ENCODE measurements at regions not wholly inside any gene's neighbourhood (a gene's known extent, or its start where the extent isn't known, plus 50 kb on each side); places are given as distances from the start of the nearest gene placed in this dataset.
A peak's percentile ranks its signal among the peaks of the same experiment; 100 is the strongest.

DNA sequence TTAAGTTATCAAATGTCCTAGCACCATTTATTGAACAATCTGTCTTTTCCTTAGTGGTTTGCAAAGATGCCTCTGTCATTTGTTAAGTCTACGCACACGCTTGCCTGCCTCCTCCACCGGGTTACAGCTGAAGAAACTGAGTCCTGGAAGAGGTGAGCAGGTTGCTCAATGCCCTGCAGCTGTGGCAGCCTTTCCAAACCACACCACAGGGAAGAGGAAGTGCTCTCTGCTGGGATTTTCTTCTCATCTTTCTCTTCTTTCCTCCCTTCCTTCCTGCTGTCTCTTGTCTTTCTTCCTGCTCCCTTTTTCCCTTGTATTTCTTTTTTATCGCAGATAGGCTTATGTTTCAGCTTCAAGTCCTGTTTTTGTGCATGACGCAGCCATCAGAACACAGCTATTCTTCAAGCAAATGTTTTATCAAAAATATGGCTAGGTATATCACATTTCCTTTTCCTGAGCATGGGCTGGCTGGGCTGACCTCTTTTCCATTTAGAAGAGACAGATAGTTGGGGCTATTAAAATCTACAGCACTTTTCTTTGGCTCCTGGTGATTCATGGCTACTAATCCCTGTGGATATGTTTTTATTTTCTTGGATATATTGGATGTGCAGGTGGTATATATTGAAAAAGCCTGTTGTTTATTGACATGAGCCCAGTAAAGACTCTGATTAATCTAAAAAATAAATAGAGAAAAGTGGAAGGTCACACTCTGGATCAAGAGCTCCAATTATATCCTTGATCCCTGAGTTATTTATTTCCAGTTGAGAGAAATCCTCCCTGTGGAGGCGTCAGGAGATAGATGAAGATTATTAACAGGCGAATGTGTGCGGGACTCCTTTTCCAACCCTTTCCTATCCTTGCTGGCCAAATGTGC lies 214.6 kb downstream of the TSN start:
- WGBS, 3 donors: 53 to 61% (median 60%) methylated on average over 8 of the region's 8 CpGs
- no peaks in the 10 kb centered on the region for H3K36me3 ChIP-seq
- peak overlapping the region in 1 of 2 donors; percentile 55 for H3K27ac ChIP-seq
- DNase-seq: no peak
- H3K27me3 ChIP-seq: no peaks in the 10 kb centered on the region
- peaks cover 10% of the 10 kb centered on the region for H3K4me1 ChIP-seq (ENCODE audit: insufficient read depth)
- intact Hi-C loops (cut with DNase I): no loop called here
- H3K4me3 ChIP-seq: no peak overlapping the region
- H3K9me3 ChIP-seq: no peaks in the 10 kb centered on the region
- no peak for TF ChIP-seq POLR2A (IDR thresholded peaks at IDR 0.05)
- TF ChIP-seq, protein P1, sequence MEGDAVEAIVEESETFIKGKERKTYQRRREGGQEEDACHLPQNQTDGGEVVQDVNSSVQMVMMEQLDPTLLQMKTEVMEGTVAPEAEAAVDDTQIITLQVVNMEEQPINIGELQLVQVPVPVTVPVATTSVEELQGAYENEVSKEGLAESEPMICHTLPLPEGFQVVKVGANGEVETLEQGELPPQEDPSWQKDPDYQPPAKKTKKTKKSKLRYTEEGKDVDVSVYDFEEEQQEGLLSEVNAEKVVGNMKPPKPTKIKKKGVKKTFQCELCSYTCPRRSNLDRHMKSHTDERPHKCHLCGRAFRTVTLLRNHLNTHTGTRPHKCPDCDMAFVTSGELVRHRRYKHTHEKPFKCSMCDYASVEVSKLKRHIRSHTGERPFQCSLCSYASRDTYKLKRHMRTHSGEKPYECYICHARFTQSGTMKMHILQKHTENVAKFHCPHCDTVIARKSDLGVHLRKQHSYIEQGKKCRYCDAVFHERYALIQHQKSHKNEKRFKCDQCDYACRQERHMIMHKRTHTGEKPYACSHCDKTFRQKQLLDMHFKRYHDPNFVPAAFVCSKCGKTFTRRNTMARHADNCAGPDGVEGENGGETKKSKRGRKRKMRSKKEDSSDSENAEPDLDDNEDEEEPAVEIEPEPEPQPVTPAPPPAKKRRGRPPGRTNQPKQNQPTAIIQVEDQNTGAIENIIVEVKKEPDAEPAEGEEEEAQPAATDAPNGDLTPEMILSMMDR (IDR thresholded peaks at IDR 0.05): no peak
- TF ChIP-seq EP300 (IDR thresholded peaks at IDR 0.05): no peak

DNA sequence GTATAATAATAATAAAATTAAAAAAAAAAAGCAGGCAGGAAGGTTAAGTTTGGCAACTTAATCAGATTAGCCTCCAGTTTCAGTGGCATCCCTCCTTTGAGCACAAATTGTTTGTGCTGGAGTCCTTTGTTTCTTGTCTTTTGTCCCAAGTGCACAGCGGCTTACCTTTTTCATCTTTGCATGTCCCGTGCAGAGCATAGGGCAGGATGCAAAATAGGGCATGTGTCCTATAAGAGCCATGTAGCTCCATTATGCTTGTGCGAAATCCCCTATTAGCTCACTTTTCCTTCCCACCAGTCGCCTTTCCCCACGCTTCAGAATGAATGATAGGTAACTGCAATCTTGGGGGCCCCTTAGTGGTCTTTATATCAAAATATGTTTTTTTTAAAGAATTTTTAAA lies 216.8 kb downstream of the TSN start:
- TF ChIP-seq EP300 (IDR thresholded peaks at IDR 0.05): no peak
- no peak for TF ChIP-seq POLR2A (IDR thresholded peaks at IDR 0.05)
- TF ChIP-seq, protein P1 (IDR thresholded peaks at IDR 0.05): no peak
- no peaks in the 10 kb centered on the region for H3K36me3 ChIP-seq
- WGBS, 3 donors: 93 to 94% (median 93%) methylated on average over 5 of the region's 5 CpGs
- H3K4me1 ChIP-seq (ENCODE audit: insufficient read depth): peaks cover 13% of the 10 kb centered on the region
- H3K27me3 ChIP-seq: no peaks in the 10 kb centered on the region
- no peaks in the 10 kb centered on the region for H3K9me3 ChIP-seq
- no peak overlapping the region for H3K4me3 ChIP-seq
- no peak overlapping the region for H3K27ac ChIP-seq
- no peak for DNase-seq
- intact Hi-C loops (cut with DNase I): no loop called here

DNA sequence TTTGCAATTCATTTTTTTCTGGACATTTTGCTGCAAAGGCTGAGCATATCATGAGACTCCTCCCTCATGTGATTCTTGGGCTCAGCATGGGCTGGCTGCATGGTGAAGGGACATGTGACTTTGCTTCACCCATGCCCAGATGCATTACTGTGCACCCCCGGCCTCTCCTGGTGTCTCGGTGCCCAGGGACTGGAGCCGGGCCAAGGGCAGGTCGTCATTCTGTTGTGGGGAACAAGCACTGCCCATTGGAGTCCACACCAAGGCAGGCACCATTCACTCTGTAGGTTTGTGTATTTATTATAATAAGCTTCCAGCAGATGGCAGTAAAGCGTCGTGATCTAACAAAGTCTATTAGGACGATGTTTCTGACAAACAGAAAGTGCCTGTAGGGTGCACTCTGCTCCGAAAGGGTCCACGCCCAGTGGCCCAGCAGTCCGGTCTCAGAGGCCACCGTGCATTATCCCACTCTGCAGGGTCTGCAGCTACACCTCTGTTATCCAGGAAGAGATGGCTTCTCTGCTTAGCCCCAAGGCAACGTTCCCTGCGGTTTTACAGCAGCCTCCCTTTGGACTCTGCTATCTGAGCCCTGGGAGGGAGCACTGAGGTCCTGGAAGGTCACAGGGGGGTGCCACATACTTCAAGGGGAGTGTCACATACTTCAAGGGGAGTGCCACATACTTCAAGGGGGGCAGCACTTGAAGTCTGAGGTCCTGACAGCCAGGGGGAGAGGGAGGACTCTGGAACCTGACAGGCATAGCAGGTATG lies 219.6 kb downstream of the TSN start:
- peak; percentile 17 to 47 (median 32) for DNase-seq
- TF ChIP-seq POLR2A (IDR thresholded peaks at IDR 0.05) (no peak), EP300 (IDR thresholded peaks at IDR 0.05) (no peak)
- TF ChIP-seq, protein P1 (IDR thresholded peaks at IDR 0.05): peak; percentile 34 to 54 (median 40)
- no peaks in the 10 kb centered on the region for H3K36me3 ChIP-seq
- no peak overlapping the region for H3K27ac ChIP-seq
- H3K9me3 ChIP-seq: no peaks in the 10 kb centered on the region
- WGBS, 3 donors: 1 to 4% (median 3%) methylated on average over 11 to 13 of the region's 13 CpGs
- H3K4me3 ChIP-seq: peak overlapping the region; percentile 6
- intact Hi-C loops (cut with DNase I): no loop called here
- no peaks in the 10 kb centered on the region for H3K27me3 ChIP-seq
- H3K4me1 ChIP-seq (ENCODE audit: insufficient read depth): peaks cover 6% of the 10 kb centered on the region

DNA sequence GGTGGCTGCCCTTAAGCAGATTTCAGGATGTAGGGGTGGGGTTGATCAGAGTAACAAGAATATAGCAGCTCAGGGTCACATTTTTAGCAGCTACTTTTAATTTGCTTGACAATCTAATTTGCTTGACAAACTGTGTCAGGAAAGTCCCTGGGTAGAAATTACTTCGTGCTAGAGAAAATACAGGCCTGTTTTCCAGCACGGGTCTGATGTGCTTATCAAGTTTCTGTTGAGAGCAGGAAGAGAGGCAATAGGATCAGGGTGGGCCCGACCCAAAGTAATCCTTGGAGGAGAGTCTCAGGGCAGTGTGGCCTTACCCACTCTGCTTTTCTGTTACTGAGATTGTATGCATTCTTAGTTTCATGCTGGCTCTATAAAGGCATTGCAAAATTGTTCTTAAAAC lies 221.5 kb downstream of the TSN start:
- Histone ChIP-seq H3K36me3 (no peaks in the 10 kb centered on the region), H3K4me3 (no peak overlapping the region), H3K27me3 (no peaks in the 10 kb centered on the region), H3K27ac (no peak overlapping the region), H3K9me3 (no peaks in the 10 kb centered on the region), H3K4me1 (ENCODE audit: insufficient read depth) (peaks cover 6% of the 10 kb centered on the region)
- TF ChIP-seq EP300 (IDR thresholded peaks at IDR 0.05) (no peak), POLR2A (IDR thresholded peaks at IDR 0.05) (no peak)
- TF ChIP-seq, protein P1 (IDR thresholded peaks at IDR 0.05): no peak
- WGBS, 3 donors: 12 to 22% (median 16%) methylated on average over 3 of the region's 3 CpGs
- intact Hi-C loops (cut with DNase I): no loop called here
- DNase-seq: no peak

Measured in ovary (tissue), 7 donors.